ENCODE measurements at regions not wholly inside any gene's neighbourhood (a gene's known extent, or its start where the extent isn't known, plus 50 kb on each side); places are given as distances from the start of the nearest gene placed in this dataset.

DNA sequence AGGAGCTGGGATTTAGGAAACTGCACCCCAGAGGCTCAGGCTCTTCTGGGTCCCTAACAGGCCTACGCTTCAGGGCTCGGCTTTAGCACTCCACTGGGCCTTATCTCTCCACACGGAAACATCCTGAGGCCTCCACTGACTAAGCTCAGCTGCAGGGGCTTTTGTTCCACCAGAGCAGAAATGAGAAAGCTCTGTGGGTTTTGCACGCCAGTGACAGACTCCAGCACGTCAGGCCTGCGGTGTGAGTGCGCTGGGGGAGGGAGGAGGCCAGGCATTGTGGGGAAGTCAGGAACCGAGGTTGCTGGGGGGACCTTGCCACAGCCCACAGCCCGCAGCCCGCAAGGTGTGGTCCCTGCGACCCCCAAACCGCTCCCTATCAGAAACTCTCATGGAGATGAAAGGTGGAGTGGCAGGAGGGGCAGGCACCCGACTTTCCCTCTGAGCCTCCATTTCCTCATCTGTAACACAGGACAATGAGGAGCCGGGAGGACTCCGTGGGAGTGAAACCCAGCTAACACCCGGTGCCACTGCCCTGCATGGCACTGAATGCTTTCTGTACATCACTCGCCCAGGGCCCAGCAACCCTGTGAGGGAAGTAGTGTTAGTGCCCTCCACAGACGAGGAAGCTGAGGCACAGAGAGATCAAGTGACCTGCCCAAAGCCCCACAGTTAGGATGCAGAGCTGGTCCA lies 106.5 kb downstream of the TPRA1 start:
- DNase-seq = no peak

DNA sequence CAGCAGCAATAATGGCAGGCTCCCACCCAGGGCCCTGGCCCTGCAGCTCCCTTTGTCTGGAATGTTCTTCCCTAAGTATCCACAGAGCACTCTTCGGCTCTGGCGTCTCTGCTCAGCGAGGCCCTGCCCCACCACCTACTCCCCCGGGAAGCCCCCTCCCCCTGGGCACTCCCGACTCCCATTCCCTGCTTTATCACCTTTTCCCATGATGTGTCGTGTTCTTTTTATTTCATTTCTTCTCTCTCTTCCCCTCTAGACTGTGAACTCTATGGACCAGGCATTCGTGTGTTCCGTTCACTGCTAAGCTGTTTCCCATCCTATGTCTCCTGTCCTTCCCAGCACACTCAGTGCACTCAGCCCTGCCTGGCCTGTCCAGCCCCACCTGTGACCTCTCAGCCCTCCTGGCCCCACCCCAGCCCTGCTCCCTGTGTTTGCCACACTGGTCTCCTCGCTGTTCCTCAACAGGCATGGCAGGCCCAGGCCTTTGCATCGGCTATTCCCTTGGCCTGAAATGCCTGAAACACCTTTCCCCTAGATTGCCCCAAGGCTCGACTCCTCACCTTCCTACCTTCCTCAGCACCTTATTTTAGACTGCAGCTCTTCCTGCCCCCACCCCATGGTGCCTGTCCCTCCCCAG lies 107.4 kb downstream of the TPRA1 start:
- DNase-seq = no peak

GRCh38 chr3:127482216-127483004 lies 108.1 kb downstream of the TPRA1 start:
- no peak for DNase-seq

DNA sequence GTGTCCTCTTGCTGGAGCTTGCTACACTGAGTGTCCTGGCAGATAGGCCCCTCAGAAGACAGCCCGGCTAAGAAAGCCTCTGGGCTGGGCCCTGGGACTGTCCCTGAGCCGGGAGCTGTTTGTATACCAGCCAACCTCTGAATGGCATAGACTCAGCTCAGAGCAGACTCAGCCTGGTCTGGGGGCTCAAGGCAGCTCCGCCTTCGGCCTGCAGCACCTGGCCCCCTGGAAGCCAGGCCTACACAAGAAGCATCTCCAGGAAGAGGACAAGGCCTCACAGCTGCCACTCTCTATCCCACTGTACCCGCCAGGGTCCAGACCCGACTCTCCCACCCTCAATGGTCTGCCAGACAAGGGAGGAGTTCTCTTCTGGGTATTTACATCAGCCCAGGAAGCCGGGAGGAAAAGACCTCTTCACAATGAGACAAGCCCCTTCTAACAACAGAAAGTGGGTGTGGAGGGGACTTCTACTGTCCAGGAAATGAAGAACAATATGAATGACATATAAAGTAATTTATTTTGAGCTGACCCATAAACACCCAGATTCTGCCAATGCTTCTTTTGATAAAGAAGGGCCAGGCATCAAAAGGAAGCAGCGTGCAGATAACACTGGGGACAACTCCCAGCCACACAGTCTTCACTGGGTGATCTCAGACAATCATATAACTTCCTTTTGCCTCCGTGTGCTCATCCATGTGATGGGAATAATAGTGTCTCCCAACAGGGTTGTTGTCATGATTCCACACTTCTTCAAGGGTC lies 110.2 kb downstream of the TPRA1 start:
- no peak for DNase-seq

- no peak for DNase-seq
These were observed 111.1 kb downstream of the TPRA1 start for GRCh38 chr3:127479449-127479848.

DNA sequence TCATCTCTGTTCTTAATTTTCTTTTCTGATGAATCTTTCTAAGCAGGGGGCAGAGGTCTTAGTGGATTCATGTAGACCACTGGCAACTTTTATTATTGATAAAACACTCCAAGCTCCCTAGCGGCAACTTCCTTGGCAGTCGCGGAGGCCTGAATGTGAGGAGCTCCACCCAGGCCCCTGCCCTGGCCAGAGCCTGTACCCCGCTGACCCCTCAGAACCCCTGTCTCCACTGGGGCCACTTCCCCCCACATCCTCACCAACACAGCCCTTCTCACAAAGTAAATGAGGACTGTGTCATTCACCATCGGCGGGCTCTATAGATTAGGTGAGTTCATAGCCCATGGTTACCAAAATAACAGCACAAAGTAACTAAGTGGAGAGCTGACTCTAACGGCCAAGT lies 111.6 kb downstream of the TPRA1 start:
- no peak for DNase-seq

- no peak for DNase-seq
These were observed 113.1 kb downstream of the TPRA1 start for GRCh38 chr3:127477396-127477795.

GRCh38 chr3:127476936-127477335 lies 113.6 kb downstream of the TPRA1 start:
- no peak for DNase-seq

GRCh38 chr3:127475975-127476705 lies 114.4 kb downstream of the TPRA1 start:
- DNase-seq = no peak

GRCh38 chr3:127475391-127475790 lies 115.1 kb downstream of the TPRA1 start:
- DNase-seq = no peak

DNA sequence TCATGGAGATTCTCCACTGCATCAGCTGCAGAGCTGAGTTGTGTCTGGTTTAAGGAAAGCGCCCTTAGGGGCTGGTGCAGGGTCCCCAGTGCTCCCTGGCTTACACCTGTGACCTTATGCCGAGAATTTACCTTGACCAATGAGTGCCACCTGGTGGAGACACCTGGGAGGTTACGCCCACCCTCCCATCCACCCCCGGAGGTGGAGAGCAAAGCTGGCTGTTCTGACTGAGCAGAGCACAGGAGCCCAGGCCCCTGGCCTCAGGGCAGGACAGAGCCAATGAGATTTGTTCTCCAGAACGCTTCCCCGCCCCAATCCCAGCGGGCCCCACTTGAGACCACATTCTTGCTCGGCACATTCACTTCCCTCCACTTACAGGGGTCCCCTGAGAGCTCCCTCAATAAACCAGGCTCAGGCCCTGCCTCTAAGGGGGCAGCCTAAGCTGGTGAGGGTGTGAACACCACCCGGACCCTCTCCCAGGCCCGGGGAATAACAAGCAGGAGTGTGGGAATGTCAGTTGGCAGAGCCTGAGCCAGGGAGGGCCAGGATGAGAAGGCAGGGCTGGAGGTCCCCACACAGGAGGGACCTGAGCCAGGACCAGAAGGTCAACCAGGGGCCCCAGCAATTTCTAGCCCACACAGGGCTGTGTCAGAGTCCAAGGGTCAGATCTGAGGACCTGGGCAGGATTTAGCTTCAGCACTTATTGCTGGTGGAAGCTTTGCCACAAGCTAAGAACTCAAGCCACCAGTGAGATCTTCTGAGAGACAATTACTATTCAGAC lies 117.1 kb downstream of the TPRA1 start:
- peak; percentile 12 for DNase-seq

- no peak for DNase-seq
These were observed 118.0 kb downstream of the TPRA1 start for GRCh38 chr3:127472506-127472905.

DNA sequence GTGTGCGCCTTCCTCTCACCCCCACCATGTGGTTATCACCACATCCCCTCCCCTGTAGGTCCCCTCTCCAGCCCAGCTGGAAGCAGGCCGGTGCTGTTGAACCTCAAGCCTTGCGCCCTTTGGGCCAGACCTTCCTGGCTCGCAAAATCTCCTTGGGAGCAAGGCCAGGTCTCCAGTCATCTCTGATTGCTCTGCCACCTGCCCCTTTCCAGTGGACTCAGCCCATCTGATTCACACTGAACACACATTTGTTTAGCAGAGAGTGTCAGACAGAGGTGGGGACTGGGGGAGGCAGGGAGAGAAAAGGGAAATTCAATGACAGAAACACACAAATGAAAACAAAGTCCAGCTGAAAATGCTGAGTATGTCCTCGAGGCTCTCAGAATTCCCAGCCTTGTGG lies 119.4 kb downstream of the TPRA1 start:
- no peak for DNase-seq

DNA sequence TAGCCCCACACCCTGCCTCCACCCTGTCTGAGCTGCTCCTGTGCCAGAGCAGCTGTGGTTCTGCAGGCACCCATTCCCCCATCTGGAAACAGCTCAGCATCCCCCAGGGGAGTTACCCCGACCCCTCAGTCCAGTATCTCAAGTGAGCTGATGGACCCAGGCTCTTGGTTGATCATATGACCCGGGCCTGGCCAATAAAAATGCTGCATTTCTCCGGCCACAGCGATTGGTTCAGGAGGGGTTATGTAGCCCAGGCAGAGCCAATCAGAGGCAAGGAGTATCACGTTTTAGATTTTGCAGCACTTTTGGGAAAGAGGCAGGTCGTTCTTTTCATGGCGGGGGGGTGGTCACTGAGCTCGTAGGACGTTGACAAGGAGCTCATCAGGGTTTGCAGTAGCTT lies 120.8 kb downstream of the TPRA1 start:
- no peak for DNase-seq

GRCh38 chr3:127467391-127467790 lies 123.1 kb downstream of the TPRA1 start:
- no peak for DNase-seq

GRCh38 chr3:127464642-127465041 lies 125.9 kb downstream of the TPRA1 start:
- DNase-seq = no peak

GRCh38 chr3:127462111-127462655 lies 128.3 kb downstream of the TPRA1 start:
- DNase-seq = no peak

DNA sequence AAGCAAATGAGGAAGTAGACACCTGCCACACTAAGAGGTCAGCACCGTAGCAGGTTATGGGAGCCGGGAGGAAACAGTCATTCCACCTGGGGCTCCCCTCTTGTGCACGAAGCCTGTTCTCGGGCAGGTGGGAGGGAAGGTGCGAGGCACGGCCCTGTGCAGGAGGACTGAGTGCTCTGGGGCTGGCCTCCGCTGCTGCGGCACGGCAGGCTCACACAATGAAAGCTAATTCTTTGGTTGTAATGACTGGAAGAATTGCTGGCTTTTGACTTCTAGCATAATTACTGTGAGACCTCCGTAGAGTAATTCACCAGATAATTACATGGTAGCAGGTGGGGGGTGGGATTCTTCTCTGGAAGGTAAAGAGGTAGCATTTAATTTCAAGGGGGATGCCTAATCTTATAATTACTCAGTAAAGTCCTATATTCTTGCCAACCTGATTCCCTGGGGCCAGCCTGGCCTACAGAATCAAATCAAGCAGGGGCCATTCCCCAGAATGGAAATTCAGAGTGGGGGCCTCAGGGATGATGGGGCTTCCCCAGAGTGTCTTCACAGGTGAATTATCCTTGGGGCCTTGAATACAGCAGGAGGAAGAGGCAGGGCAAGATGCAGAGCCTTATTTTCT lies 129.1 kb downstream of the TPRA1 start:
- peak; percentile 26 for DNase-seq

DNA sequence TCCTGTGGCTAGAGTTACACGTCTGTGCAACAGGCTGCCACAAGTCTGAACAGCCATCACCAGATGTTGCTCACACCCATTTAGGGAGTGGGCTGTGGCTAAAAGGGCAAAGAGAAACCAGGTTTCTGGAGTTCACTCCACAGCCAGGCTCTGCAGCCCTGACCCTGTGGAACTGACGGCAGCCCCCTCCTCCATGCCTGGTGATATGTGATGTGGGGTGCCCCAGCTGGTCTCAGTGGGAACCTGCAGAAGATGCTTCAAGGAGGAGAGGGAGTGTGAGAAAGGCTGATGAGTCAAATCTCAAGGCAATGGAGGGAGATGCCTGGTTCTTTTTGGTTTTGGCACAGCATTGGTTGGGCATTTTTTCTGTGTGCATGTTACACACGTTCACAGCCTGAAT lies 130.6 kb downstream of the TPRA1 start:
- DNase-seq = no peak

GRCh38 chr3:127458696-127459604 lies 131.6 kb downstream of the TPRA1 start:
- DNase-seq = no peak
